ENCODE measurements at regions not wholly inside any gene's neighbourhood (a gene's known extent, or its start where the extent isn't known, plus 50 kb on each side); places are given as distances from the start of the nearest gene placed in this dataset.

GRCh38 chr2:120905824-120906571 lies 170.3 kb downstream of the GLI2 start:
- 49 to 79% methylated on average over 4 to 17 of the region's 19 CpGs for WGBS, 2 donors
- Histone ChIP-seq H3K27me3 (no peaks in the 10 kb centered on the region), H3K4me1 (no peaks in the 10 kb centered on the region), H3K36me3 (replicated peaks in 1 of 2; ENCODE audit: insufficient read depth in 1 of 2, low read depth in 2 of 2) (no peaks in the 10 kb centered on the region), H3K9me3 (no peaks in the 10 kb centered on the region), H3K4me3 (no peak overlapping the region), H3K27ac (no peak overlapping the region)
- ATAC-seq (no peak), DNase-seq (no peak)
- TF ChIP-seq CTCF (IDR thresholded peaks at IDR 0.05), result no peak
- no peak for TF ChIP-seq POLR2A (IDR thresholded peaks at IDR 0.05)
- intact Hi-C loops (cut with DNase I), result no loop called here

- Histone ChIP-seq H3K9me3 (no peaks in the 10 kb centered on the region), H3K36me3 (replicated peaks in 1 of 2; ENCODE audit: insufficient read depth in 1 of 2, low read depth in 2 of 2) (no peaks in the 10 kb centered on the region), H3K4me3 (no peak overlapping the region), H3K27ac (no peak overlapping the region), H3K4me1 (no peaks in the 10 kb centered on the region), H3K27me3 (no peaks in the 10 kb centered on the region)
- TF ChIP-seq CTCF (IDR thresholded peaks at IDR 0.05), result no peak
- TF ChIP-seq POLR2A (IDR thresholded peaks at IDR 0.05), result no peak
- 80 to 91% methylated on average over 6 of the region's 6 CpGs for WGBS, 2 donors
- DNase-seq (no peak), ATAC-seq (no peak)
- intact Hi-C loops (cut with DNase I), result no loop called here
Observed at GRCh38 chr2:120906914-120907313, 171.2 kb downstream of the GLI2 start.

GRCh38 chr2:120907822-120908221 lies 172.2 kb downstream of the GLI2 start:
- H3K4me3 ChIP-seq, result no peak overlapping the region
- H3K4me1 ChIP-seq, result no peaks in the 10 kb centered on the region
- no peak for DNase-seq
- no peaks in the 10 kb centered on the region for H3K27me3 ChIP-seq
- H3K27ac ChIP-seq, result no peak overlapping the region
- ATAC-seq, result no peak
- no peaks in the 10 kb centered on the region for H3K9me3 ChIP-seq
- 85 to 89% methylated on average over 4 of the region's 4 CpGs for WGBS, 2 donors
- H3K36me3 ChIP-seq (replicated peaks in 1 of 2; ENCODE audit: insufficient read depth in 1 of 2, low read depth in 2 of 2), result no peaks in the 10 kb centered on the region
- TF ChIP-seq POLR2A (IDR thresholded peaks at IDR 0.05) (no peak), CTCF (IDR thresholded peaks at IDR 0.05) (no peak)
- intact Hi-C loops (cut with DNase I), result no loop called here

GRCh38 chr2:120908314-120908975 lies 172.8 kb downstream of the GLI2 start:
- Histone ChIP-seq H3K36me3 (replicated peaks in 1 of 2; ENCODE audit: insufficient read depth in 1 of 2, low read depth in 2 of 2) (no peaks in the 10 kb centered on the region), H3K4me3 (no peak overlapping the region), H3K4me1 (no peaks in the 10 kb centered on the region), H3K27me3 (no peaks in the 10 kb centered on the region), H3K27ac (no peak overlapping the region), H3K9me3 (no peaks in the 10 kb centered on the region)
- DNase-seq (no peak), ATAC-seq (no peak)
- 66 to 78% methylated on average over 2 to 5 of the region's 5 CpGs for WGBS, 2 donors
- TF ChIP-seq CTCF (IDR thresholded peaks at IDR 0.05) (no peak), POLR2A (IDR thresholded peaks at IDR 0.05) (no peak)
- intact Hi-C loops (cut with DNase I), result no loop called here
